ENCODE measurements at regions not wholly inside any gene's neighbourhood (a gene's known extent, or its start where the extent isn't known, plus 50 kb on each side); places are given as distances from the start of the nearest gene placed in this dataset.

GRCh38 chr1:173400387-173400995, 76.6 kb upstream of the PRDX6 start:
- intact Hi-C loops (cut with DNase I, micrococcal nuclease) = no loop called here
- no peaks in the 10 kb centered on the region for H3K27me3 Mint-ChIP-seq
- peaks cover 7% of the 10 kb centered on the region for H3K36me3 Mint-ChIP-seq (ENCODE audit: low read depth)
- Histone ChIP-seq H3K27me3 (ENCODE audit: control insufficient read depth in 1 of 2, insufficient read depth in 2 of 2, low read length in 2 of 2) (no peaks in the 10 kb centered on the region), H3K4me1 (ENCODE audit: insufficient read depth, low read length) (no peaks in the 10 kb centered on the region), H3K36me3 (ENCODE audit: insufficient read depth, low read length) (no peaks in the 10 kb centered on the region), H3K4me3 (ENCODE audit: low read length) (no peak overlapping the region), H3K9me3 (ENCODE audit: control insufficient read depth in 1 of 2, insufficient read depth in 1 of 2, low read length in 2 of 2) (no peaks in the 10 kb centered on the region), H3K27ac (ENCODE audit: low read depth in 1 of 2, low read length in 2 of 2) (no peak overlapping the region)
- H3K4me3 Mint-ChIP-seq = no peak overlapping the region
- no peaks in the 10 kb centered on the region for H3K9me3 Mint-ChIP-seq
- DNase-seq (no peak), ATAC-seq (ENCODE audit: poor library complexity) (no peak)
- TF ChIP-seq CTCF (IDR thresholded peaks at IDR 0.05) = no peak
- POLR2A ChIA-PET = no interaction called here
- H3K4me1 Mint-ChIP-seq (ENCODE audit: low read depth) = no peaks in the 10 kb centered on the region
- H3K27ac Mint-ChIP-seq = no peak overlapping the region
- CTCF ChIA-PET = no interaction called here

- H3K4me1 Mint-ChIP-seq (ENCODE audit: low read depth) = peaks cover 9% of the 10 kb centered on the region
- POLR2A ChIA-PET = no interaction called here
- Histone ChIP-seq H3K9me3 (ENCODE audit: control insufficient read depth in 1 of 2, insufficient read depth in 1 of 2, low read length in 2 of 2) (no peaks in the 10 kb centered on the region), H3K36me3 (ENCODE audit: insufficient read depth, low read length) (no peaks in the 10 kb centered on the region), H3K27ac (ENCODE audit: low read depth in 1 of 2, low read length in 2 of 2) (no peak overlapping the region), H3K4me1 (ENCODE audit: insufficient read depth, low read length) (peaks cover 9% of the 10 kb centered on the region), H3K4me3 (ENCODE audit: low read length) (no peak overlapping the region), H3K27me3 (ENCODE audit: control insufficient read depth in 1 of 2, insufficient read depth in 2 of 2, low read length in 2 of 2) (no peaks in the 10 kb centered on the region)
- no peaks in the 10 kb centered on the region for H3K9me3 Mint-ChIP-seq
- H3K27me3 Mint-ChIP-seq = no peaks in the 10 kb centered on the region
- H3K36me3 Mint-ChIP-seq (ENCODE audit: low read depth) = peaks cover 6% of the 10 kb centered on the region
- no peak overlapping the region for H3K27ac Mint-ChIP-seq
- CTCF ChIA-PET = no interaction called here
- intact Hi-C loops (cut with DNase I, micrococcal nuclease) = no loop called here
- ATAC-seq (ENCODE audit: poor library complexity) (no peak), DNase-seq (no peak)
- no peak overlapping the region for H3K4me3 Mint-ChIP-seq
- TF ChIP-seq CTCF (IDR thresholded peaks at IDR 0.05) = no peak
Observed at GRCh38 chr1:173403996-173404395, 73.1 kb upstream of the PRDX6 start.

GRCh38 chr1:173405281-173405680, 71.9 kb upstream of the PRDX6 start:
- DNase-seq = no peak
- Mint-ChIP-seq H3K4me1 (ENCODE audit: low read depth) (peaks cover 21% of the 10 kb centered on the region), H3K9me3 (no peaks in the 10 kb centered on the region), H3K27me3 (no peaks in the 10 kb centered on the region), H3K4me3 (no peak overlapping the region), H3K27ac (no peak overlapping the region), H3K36me3 (ENCODE audit: low read depth) (peaks cover 2% of the 10 kb centered on the region)
- ATAC-seq (ENCODE audit: poor library complexity) = no peak
- Histone ChIP-seq H3K27me3 (ENCODE audit: control insufficient read depth in 1 of 2, insufficient read depth in 2 of 2, low read length in 2 of 2) (no peaks in the 10 kb centered on the region), H3K4me1 (ENCODE audit: insufficient read depth, low read length) (peaks cover 15% of the 10 kb centered on the region), H3K36me3 (ENCODE audit: insufficient read depth, low read length) (no peaks in the 10 kb centered on the region), H3K4me3 (ENCODE audit: low read length) (no peak overlapping the region), H3K27ac (ENCODE audit: low read depth in 1 of 2, low read length in 2 of 2) (no peak overlapping the region), H3K9me3 (ENCODE audit: control insufficient read depth in 1 of 2, insufficient read depth in 1 of 2, low read length in 2 of 2) (no peaks in the 10 kb centered on the region)
- intact Hi-C loops (cut with DNase I, micrococcal nuclease) = no loop called here
- TF ChIP-seq CTCF (IDR thresholded peaks at IDR 0.05) = no peak
- ChIA-PET CTCF (no interaction called here), POLR2A (no interaction called here)
